Adrenal gland (tissue), 5 donors: ENCODE measurements at regions not wholly inside any gene's neighbourhood (a gene's known extent, or its start where the extent isn't known, plus 50 kb on each side); places are given as distances from the start of the nearest gene placed in this dataset.

Experiments used
- CTCF ChIP-seq, 6 experiments: fragments of 450-650 bp in 4 of 6; fragments of 200-600 bp in 2 of 6; sonication (generic) in 1 of 6; IDR thresholded peaks; 1 replicate in 5 of 6; 2 replicates in 1 of 6; pipeline versions ENCODE4 v1.5.1 to v1.8.0; 2016 to 2021; ENCODE audit warnings: antibody characterized with exemption in 6 of 6, mild to moderate bottlenecking in 2 of 6, moderate library complexity in 1 of 6
- POLR2A ChIP-seq, 2 donors: fragments of 450-650 bp; IDR thresholded peaks; one replicate each; pipeline ENCODE4 v1.6.1; 2017; ENCODE audit warnings: antibody characterized with exemption in 2 of 2, mild to moderate bottlenecking in 2 of 2, moderate library complexity in 1 of 2
- donor health status: DM: no; HTN: no; CAD: no.

GRCh38 chr6:80959034-80959433, 793.4 kb downstream of the TENT5A start:
- TF ChIP-seq POLR2A (IDR thresholded peaks at IDR 0.05) (no peak), CTCF (IDR thresholded peaks at IDR 0.05) (no peak)
